K562 (cell line): ENCODE measurements at regions not wholly inside any gene's neighbourhood (a gene's known extent, or its start where the extent isn't known, plus 50 kb on each side); places are given as distances from the start of the nearest gene placed in this dataset.

Source experiments
- ETV1 ChIP-seq: fragments of 450-650 bp; conservative IDR thresholded peaks from 2 replicates; pipeline ENCODE4 v1.6.1; 2016; ENCODE audit warnings: missing genetic modification characterization, control low read depth, low read depth, missing compliant biosample characterization
- FIP1L1 ChIP-seq: fragments of 200-400 bp; formaldehyde crosslinking; IDR thresholded peaks from 2 replicates; pipeline ENCODE4 v1.6.1; 2018; ENCODE audit warnings: mild to moderate bottlenecking, low read depth, low read length; ENCODE audit not compliant: poor library complexity, severe bottlenecking
- HDAC8 ChIP-seq: fragments of 450-650 bp; IDR thresholded peaks from 2 replicates; pipeline ENCODE4 v1.6.1; 2016; ENCODE audit warnings: mild to moderate bottlenecking, missing genetic modification characterization, moderate library complexity, missing compliant biosample characterization
- KDM5B ChIP-seq: fragments of 200-600 bp; sonication (generic); IDR thresholded peaks from 2 replicates; pipeline ENCODE4 v1.6.1; 2012; ENCODE audit warnings: low read depth, mild to moderate bottlenecking, moderate library complexity, low read length, control low read depth, inconsistent platforms; ENCODE audit not compliant: insufficient replicate concordance
- NCOR1 ChIP-seq: fragments of 450-650 bp; IDR thresholded peaks from 2 replicates; pipeline ENCODE4 v1.6.1; 2016; ENCODE audit warnings: mild to moderate bottlenecking, moderate library complexity
- NFE2L1 ChIP-seq: fragments of 450-650 bp; IDR thresholded peaks from 2 replicates; pipeline ENCODE4 v1.6.1; 2016; ENCODE audit warnings: missing genetic modification characterization, low read depth, mild to moderate bottlenecking, missing compliant biosample characterization, moderate library complexity, borderline replicate concordance
- RBBP5 ChIP-seq: fragments of 200-600 bp; sonication (generic); IDR thresholded peaks from 2 replicates; pipeline ENCODE4 v1.6.1; 2012; ENCODE audit warnings: borderline replicate concordance, mild to moderate bottlenecking, low read length, control low read depth, inconsistent platforms; ENCODE audit not compliant: insufficient read depth, poor library complexity, severe bottlenecking
- TAL1 ChIP-seq: fragments of 450-650 bp; IDR thresholded peaks from 2 replicates; pipeline ENCODE4 v1.6.1; 2016; ENCODE audit warnings: mild to moderate bottlenecking
- ZNF316 ChIP-seq: fragments of 450-650 bp; IDR thresholded peaks from 2 replicates; pipeline ENCODE4 v1.6.1; 2016
- ZNF431 ChIP-seq: sonication (generic); formaldehyde crosslinking; IDR thresholded peaks from 2 replicates; pipeline ENCODE4 v1.8.0; 2022; ENCODE audit warnings: mild to moderate bottlenecking, missing genetic modification reagents
- TF ChIP-seq, protein P1 (sequence below), 2 experiments: fragments of 450-650 bp in 1 of 2; IDR thresholded peaks; 2 replicates each; pipeline ENCODE4 v1.6.1; 2011 to 2017; ENCODE audit warnings: low read depth in 2 of 2, antibody characterized with exemption in 1 of 2, borderline replicate concordance in 1 of 2, low read length in 1 of 2, mild to moderate bottlenecking in 1 of 2, mixed read lengths in 1 of 2; ENCODE audit not compliant: control insufficient read depth in 1 of 2
- TF ChIP-seq, protein P2 (sequence below): sonication (generic); IDR thresholded peaks from 2 replicates; pipeline ENCODE4 v1.6.1; 2016
- TF ChIP-seq, protein P3 (sequence below): fragments of 250-450 bp; sonication (Bioruptor Pico); IDR thresholded peaks from 2 replicates; pipeline ENCODE4 v1.8.0; 2021; ENCODE audit warnings: moderate library complexity, mild to moderate bottlenecking, inconsistent platforms
- TF ChIP-seq, protein P4 (sequence below): conservative IDR thresholded peaks from 2 replicates; pipeline ENCODE4 v1.6.1; 2011; ENCODE audit warnings: low read depth, mild to moderate bottlenecking, low read length; ENCODE audit not compliant: control insufficient read depth
- TF ChIP-seq, protein P5 (sequence below): fragments of 450-650 bp; IDR thresholded peaks from 2 replicates; pipeline ENCODE4 v1.6.1; 2017; ENCODE audit warnings: antibody characterized with exemption, mild to moderate bottlenecking

DNA sequence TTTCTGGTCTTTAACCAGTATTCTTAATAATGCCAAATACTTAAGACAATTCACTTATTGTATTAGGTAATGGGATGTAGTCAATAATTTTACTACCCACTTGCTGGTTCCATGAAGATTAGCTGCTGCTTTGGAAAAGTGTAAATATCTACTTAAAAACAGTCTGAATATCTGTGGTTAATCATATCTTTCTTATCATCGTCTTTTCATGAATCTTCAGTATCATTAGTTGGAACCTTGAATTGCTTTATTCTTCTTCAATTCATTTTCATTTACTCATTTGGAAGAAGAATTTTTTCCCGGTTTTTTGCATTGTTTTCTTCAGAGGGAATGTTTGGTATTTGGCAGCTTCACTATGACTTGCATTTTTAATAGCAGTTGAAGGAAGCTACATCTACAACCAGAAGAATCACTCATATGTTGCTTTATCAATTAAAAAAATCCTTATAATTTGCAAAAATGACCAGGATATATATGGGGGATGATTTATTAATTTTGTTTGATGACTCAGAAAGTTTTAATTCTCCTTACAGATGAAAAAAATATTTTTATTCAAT, 1398.3 kb upstream of the CDH6 start (continued):
- no peak for TF ChIP-seq TAL1
- TF ChIP-seq, protein P1, sequence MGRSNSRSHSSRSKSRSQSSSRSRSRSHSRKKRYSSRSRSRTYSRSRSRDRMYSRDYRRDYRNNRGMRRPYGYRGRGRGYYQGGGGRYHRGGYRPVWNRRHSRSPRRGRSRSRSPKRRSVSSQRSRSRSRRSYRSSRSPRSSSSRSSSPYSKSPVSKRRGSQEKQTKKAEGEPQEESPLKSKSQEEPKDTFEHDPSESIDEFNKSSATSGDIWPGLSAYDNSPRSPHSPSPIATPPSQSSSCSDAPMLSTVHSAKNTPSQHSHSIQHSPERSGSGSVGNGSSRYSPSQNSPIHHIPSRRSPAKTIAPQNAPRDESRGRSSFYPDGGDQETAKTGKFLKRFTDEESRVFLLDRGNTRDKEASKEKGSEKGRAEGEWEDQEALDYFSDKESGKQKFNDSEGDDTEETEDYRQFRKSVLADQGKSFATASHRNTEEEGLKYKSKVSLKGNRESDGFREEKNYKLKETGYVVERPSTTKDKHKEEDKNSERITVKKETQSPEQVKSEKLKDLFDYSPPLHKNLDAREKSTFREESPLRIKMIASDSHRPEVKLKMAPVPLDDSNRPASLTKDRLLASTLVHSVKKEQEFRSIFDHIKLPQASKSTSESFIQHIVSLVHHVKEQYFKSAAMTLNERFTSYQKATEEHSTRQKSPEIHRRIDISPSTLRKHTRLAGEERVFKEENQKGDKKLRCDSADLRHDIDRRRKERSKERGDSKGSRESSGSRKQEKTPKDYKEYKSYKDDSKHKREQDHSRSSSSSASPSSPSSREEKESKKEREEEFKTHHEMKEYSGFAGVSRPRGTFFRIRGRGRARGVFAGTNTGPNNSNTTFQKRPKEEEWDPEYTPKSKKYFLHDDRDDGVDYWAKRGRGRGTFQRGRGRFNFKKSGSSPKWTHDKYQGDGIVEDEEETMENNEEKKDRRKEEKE (IDR thresholded peaks at IDR 0.05; ENCODE audit: borderline replicate concordance in 1 of 2, control insufficient read depth in 1 of 2, low read depth in 2 of 2, low read length in 1 of 2) = no peak
- TF ChIP-seq, protein P2, sequence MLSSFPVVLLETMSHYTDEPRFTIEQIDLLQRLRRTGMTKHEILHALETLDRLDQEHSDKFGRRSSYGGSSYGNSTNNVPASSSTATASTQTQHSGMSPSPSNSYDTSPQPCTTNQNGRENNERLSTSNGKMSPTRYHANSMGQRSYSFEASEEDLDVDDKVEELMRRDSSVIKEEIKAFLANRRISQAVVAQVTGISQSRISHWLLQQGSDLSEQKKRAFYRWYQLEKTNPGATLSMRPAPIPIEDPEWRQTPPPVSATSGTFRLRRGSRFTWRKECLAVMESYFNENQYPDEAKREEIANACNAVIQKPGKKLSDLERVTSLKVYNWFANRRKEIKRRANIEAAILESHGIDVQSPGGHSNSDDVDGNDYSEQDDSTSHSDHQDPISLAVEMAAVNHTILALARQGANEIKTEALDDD = no peak
- TF ChIP-seq, protein P3, sequence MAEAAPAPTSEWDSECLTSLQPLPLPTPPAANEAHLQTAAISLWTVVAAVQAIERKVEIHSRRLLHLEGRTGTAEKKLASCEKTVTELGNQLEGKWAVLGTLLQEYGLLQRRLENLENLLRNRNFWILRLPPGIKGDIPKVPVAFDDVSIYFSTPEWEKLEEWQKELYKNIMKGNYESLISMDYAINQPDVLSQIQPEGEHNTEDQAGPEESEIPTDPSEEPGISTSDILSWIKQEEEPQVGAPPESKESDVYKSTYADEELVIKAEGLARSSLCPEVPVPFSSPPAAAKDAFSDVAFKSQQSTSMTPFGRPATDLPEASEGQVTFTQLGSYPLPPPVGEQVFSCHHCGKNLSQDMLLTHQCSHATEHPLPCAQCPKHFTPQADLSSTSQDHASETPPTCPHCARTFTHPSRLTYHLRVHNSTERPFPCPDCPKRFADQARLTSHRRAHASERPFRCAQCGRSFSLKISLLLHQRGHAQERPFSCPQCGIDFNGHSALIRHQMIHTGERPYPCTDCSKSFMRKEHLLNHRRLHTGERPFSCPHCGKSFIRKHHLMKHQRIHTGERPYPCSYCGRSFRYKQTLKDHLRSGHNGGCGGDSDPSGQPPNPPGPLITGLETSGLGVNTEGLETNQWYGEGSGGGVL (CRISPR knock-in tag) = no peak
- TF ChIP-seq ZNF316 = peak; percentile 82
- TF ChIP-seq, protein P4, sequence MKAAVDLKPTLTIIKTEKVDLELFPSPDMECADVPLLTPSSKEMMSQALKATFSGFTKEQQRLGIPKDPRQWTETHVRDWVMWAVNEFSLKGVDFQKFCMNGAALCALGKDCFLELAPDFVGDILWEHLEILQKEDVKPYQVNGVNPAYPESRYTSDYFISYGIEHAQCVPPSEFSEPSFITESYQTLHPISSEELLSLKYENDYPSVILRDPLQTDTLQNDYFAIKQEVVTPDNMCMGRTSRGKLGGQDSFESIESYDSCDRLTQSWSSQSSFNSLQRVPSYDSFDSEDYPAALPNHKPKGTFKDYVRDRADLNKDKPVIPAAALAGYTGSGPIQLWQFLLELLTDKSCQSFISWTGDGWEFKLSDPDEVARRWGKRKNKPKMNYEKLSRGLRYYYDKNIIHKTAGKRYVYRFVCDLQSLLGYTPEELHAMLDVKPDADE = no peak
- no peak for TF ChIP-seq KDM5B
- TF ChIP-seq HDAC8 (tag) = no peak
- TF ChIP-seq FIP1L1 = no peak
- no peak for TF ChIP-seq NCOR1
- TF ChIP-seq NFE2L1 = peak; percentile 73
- TF ChIP-seq RBBP5 = no peak
- TF ChIP-seq, protein P5, sequence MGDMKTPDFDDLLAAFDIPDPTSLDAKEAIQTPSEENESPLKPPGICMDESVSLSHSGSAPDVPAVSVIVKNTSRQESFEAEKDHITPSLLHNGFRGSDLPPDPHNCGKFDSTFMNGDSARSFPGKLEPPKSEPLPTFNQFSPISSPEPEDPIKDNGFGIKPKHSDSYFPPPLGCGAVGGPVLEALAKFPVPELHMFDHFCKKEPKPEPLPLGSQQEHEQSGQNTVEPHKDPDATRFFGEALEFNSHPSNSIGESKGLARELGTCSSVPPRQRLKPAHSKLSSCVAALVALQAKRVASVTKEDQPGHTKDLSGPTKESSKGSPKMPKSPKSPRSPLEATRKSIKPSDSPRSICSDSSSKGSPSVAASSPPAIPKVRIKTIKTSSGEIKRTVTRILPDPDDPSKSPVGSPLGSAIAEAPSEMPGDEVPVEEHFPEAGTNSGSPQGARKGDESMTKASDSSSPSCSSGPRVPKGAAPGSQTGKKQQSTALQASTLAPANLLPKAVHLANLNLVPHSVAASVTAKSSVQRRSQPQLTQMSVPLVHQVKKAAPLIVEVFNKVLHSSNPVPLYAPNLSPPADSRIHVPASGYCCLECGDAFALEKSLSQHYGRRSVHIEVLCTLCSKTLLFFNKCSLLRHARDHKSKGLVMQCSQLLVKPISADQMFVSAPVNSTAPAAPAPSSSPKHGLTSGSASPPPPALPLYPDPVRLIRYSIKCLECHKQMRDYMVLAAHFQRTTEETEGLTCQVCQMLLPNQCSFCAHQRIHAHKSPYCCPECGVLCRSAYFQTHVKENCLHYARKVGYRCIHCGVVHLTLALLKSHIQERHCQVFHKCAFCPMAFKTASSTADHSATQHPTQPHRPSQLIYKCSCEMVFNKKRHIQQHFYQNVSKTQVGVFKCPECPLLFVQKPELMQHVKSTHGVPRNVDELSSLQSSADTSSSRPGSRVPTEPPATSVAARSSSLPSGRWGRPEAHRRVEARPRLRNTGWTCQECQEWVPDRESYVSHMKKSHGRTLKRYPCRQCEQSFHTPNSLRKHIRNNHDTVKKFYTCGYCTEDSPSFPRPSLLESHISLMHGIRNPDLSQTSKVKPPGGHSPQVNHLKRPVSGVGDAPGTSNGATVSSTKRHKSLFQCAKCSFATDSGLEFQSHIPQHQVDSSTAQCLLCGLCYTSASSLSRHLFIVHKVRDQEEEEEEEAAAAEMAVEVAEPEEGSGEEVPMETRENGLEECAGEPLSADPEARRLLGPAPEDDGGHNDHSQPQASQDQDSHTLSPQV = peak; percentile 45; the same call in 1 of the 2 replicates
- no peak for TF ChIP-seq ZNF431
- TF ChIP-seq ETV1 (tag) = no peak
